ENCODE measurements at regions not wholly inside any gene's neighbourhood (a gene's known extent, or its start where the extent isn't known, plus 50 kb on each side); places are given as distances from the start of the nearest gene placed in this dataset.

- TF ChIP-seq RAD21 (IDR thresholded peaks at IDR 0.05 in 1 of 2, conservative IDR thresholded peaks at IDR 0.05 in 1 of 2; ENCODE audit: low read depth in 2 of 2, low read length in 2 of 2) (no peak), RFX5 (IDR thresholded peaks at IDR 0.05; ENCODE audit: borderline replicate concordance, low read depth, low read length) (no peak), BCL11A (IDR thresholded peaks at IDR 0.05; ENCODE audit: low read depth in 2 of 2, low read length in 2 of 2) (no peak), TCF12 (IDR thresholded peaks at IDR 0.05; ENCODE audit: low read depth, low read length) (no peak), TAF7 (optimal IDR thresholded peaks at IDR 0.05; ENCODE audit: borderline replicate concordance, low read depth, low read length) (no peak)
These were observed 120.9 kb upstream of the LHX1 start (continued) for GRCh38 chr17:36816214-36816906.
